Mesenteric fat pad (tissue), 1 donor: ENCODE measurements at regions not wholly inside any gene's neighbourhood (a gene's known extent, or its start where the extent isn't known, plus 50 kb on each side); places are given as distances from the start of the nearest gene placed in this dataset.
A peak's percentile ranks its signal among the peaks of the same experiment; 100 is the strongest.
"Not testable (repeated sequence)": the region's sequence is repeated elsewhere in the genome, so short reads cannot be mapped to it uniquely, and the experiment has no call there.

Experiments used
- DNase-seq: peaks from one replicate; pipeline ENCODE4 v3.0.0-alpha.2; 2020; ENCODE audit warnings: low spot score
- donor health status: DM: yes; HTN: yes; CAD: no.

- peak; percentile 11 for DNase-seq
Observed at GRCh38 chr22:25410849-25411248, 153.6 kb upstream of the GRK3 start.

- DNase-seq = peak; percentile 1
Observed at GRCh38 chr22:25413620-25414019, 150.9 kb upstream of the GRK3 start.

GRCh38 chr22:25415731-25416130, 148.7 kb upstream of the GRK3 start:
- DNase-seq = peak; percentile 2

GRCh38 chr22:25417826-25418225, 146.6 kb upstream of the GRK3 start:
- DNase-seq = peak; percentile 41

- DNase-seq = peak; percentile 45
Observed at GRCh38 chr22:25419247-25420113, 145.0 kb upstream of the GRK3 start.

GRCh38 chr22:25420114-25420441, 144.4 kb upstream of the GRK3 start:
- not testable (repeated sequence) for DNase-seq

GRCh38 chr22:25420471-25420924, 144.0 kb upstream of the GRK3 start:
- DNase-seq = peak; percentile 77

- DNase-seq = peak; percentile 88
Observed at GRCh38 chr22:25420925-25421904, 143.3 kb upstream of the GRK3 start.

GRCh38 chr22:25426530-25427308, 137.8 kb upstream of the GRK3 start:
- peak; percentile 57 for DNase-seq

- peak; percentile 81 for DNase-seq
Observed at GRCh38 chr22:25431637-25432342, 132.7 kb upstream of the GRK3 start.

- DNase-seq = peak; percentile 45
Observed at GRCh38 chr22:25433381-25433970, 131.0 kb upstream of the GRK3 start.

- peak; percentile 68 for DNase-seq
Observed at GRCh38 chr22:25437414-25438160, 126.9 kb upstream of the GRK3 start.

- DNase-seq = peak; percentile 6
Observed at GRCh38 chr22:25447067-25447685, 117.3 kb upstream of the GRK3 start.

GRCh38 chr22:25447686-25448434, 116.6 kb upstream of the GRK3 start:
- peak; percentile 96 for DNase-seq

- DNase-seq = peak; percentile 85
Observed at GRCh38 chr22:25448435-25449051, 115.9 kb upstream of the GRK3 start.

GRCh38 chr22:25449781-25450317, 114.6 kb upstream of the GRK3 start:
- DNase-seq = peak; percentile 16

- no peak for DNase-seq
Observed at GRCh38 chr22:25451480-25452114, 112.9 kb upstream of the GRK3 start.
